ENCODE measurements at regions not wholly inside any gene's neighbourhood (a gene's known extent, or its start where the extent isn't known, plus 50 kb on each side); places are given as distances from the start of the nearest gene placed in this dataset.

GRCh38 chr5:18099261-18099660, 465.0 kb downstream of the TAF11L14 start:
- ChIA-PET POLR2A (no interaction called here), CTCF (no interaction called here)
- TF ChIP-seq, protein P1, sequence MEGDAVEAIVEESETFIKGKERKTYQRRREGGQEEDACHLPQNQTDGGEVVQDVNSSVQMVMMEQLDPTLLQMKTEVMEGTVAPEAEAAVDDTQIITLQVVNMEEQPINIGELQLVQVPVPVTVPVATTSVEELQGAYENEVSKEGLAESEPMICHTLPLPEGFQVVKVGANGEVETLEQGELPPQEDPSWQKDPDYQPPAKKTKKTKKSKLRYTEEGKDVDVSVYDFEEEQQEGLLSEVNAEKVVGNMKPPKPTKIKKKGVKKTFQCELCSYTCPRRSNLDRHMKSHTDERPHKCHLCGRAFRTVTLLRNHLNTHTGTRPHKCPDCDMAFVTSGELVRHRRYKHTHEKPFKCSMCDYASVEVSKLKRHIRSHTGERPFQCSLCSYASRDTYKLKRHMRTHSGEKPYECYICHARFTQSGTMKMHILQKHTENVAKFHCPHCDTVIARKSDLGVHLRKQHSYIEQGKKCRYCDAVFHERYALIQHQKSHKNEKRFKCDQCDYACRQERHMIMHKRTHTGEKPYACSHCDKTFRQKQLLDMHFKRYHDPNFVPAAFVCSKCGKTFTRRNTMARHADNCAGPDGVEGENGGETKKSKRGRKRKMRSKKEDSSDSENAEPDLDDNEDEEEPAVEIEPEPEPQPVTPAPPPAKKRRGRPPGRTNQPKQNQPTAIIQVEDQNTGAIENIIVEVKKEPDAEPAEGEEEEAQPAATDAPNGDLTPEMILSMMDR (IDR thresholded peaks at IDR 0.05; ENCODE audit: control extremely low read depth, extremely low read depth, low read depth, missing control alignments): no peak

GRCh38 chr5:18101532-18101931, 467.3 kb downstream of the TAF11L14 start:
- no peak for DNase-seq (ENCODE audit: extremely low spot score)
- TF ChIP-seq, protein P1 (IDR thresholded peaks at IDR 0.05; ENCODE audit: control extremely low read depth, extremely low read depth, low read depth, missing control alignments): no peak
- CTCF ChIA-PET: no interaction called here
- POLR2A ChIA-PET: no interaction called here

More at GRCh38 chr5:18099261-18099660, 465.0 kb downstream of the TAF11L14 start:
- no peak for DNase-seq (ENCODE audit: extremely low spot score)

DNA sequence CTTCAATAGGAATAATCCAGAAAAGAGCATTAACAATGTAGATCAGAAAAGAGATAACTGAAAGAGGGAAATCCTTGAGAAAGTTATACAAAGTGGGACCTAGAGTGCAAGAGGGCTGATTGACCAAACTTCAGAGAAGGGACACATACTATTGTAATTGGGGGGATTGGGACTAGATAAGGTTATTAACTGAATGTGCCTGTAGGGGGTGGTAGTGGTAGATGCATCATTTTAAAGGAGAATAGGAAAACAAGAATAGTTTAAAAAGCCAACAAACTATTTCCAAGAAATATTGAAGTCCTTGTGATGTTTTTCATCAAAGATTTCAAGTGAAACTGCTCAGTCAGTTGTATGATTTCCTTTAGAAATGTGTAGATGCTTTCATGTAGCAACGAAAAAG, 468.5 kb downstream of the TAF11L14 start:
- CTCF ChIA-PET: no interaction called here
- DNase-seq (ENCODE audit: extremely low spot score): no peak
- POLR2A ChIA-PET: no interaction called here
- TF ChIP-seq, protein P1 (IDR thresholded peaks at IDR 0.05; ENCODE audit: control extremely low read depth, extremely low read depth, low read depth, missing control alignments): no peak

DNA sequence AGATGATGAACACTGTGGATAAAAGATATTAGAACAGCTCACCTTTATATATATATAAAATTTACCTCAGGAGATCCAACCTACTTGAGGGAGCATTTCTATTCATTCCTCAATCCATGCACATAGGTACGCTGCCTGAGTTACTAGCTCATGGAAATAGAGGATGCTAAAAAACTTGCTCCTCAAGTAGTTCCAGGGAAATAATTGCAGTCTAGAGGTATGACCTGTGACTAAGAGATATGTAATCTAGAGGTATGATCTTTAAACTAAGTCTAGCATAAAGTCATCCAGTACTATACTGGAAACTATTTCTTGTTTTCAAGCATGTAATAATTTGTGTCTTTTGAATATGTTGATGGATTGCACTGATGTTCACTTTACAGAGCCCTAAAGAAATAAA, 471.2 kb downstream of the TAF11L14 start:
- ChIA-PET POLR2A (no interaction called here), CTCF (interaction anchor here (1.6 kb wide), 1 partner anchor 36 kb away, joined by 3 read pairs; no protein-coding TSS in a partner anchor)
- DNase-seq (ENCODE audit: extremely low spot score): no peak
- TF ChIP-seq, protein P1 (IDR thresholded peaks at IDR 0.05; ENCODE audit: control extremely low read depth, extremely low read depth, low read depth, missing control alignments): no peak

GRCh38 chr5:18111906-18112465, 477.7 kb downstream of the TAF11L14 start:
- CTCF ChIA-PET: interaction anchor here (1.7 to 1.8 kb wide), 2 partner anchors 8 to 27 kb away, joined by 3 to 4 read pairs; no protein-coding TSS in a partner anchor
- TF ChIP-seq, protein P1 (IDR thresholded peaks at IDR 0.05; ENCODE audit: control extremely low read depth, extremely low read depth, low read depth, missing control alignments): no peak
- POLR2A ChIA-PET: no interaction called here
- DNase-seq (ENCODE audit: extremely low spot score): no peak

GRCh38 chr5:18113721-18114120, 479.5 kb downstream of the TAF11L14 start:
- DNase-seq (ENCODE audit: extremely low spot score): no peak
- POLR2A ChIA-PET: no interaction called here

More at GRCh38 chr5:18113721-18114120, 479.5 kb downstream of the TAF11L14 start:
- TF ChIP-seq, protein P1 (IDR thresholded peaks at IDR 0.05; ENCODE audit: control extremely low read depth, extremely low read depth, low read depth, missing control alignments): peak; percentile 11
- CTCF ChIA-PET: interaction anchor here (1.7 to 1.8 kb wide), 2 partner anchors 10 to 29 kb away, joined by 3 to 4 read pairs; no protein-coding TSS in a partner anchor
